ENCODE measurements at regions not wholly inside any gene's neighbourhood (a gene's known extent, or its start where the extent isn't known, plus 50 kb on each side); places are given as distances from the start of the nearest gene placed in this dataset.

DNA sequence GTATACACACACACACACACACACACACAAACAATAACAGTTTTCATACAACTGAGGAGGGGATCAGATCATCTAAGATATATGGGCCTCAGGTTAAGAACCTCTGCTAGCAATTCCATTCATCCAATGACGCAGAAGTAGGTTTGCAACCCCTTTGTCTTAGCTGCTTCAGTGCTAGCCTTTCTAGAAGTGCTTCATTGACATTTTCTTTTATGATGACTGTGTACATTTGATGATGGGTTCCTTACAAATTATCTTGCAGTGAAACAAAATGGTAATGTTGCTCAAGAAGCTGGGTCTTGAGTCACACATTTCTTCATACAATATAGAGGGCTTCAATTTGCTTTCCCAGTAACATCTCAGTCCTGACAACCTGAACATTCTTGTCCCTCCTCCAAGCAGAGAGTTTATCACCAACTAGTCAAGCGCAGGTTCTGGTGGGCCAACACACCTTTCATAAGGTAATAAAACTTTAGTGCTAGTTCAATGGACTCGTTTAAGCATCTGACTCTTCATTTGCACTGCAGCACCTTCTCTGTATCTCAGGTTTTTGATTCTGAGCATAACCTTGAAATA is 269.5 kb downstream of the CNTN3 start:
- Histone ChIP-seq H3K79me2 (ENCODE audit: low read depth) (no peaks in the 10 kb centered on the region), H2AFZ (no peak overlapping the region), H4K20me1 (ENCODE audit: insufficient read depth) (no peaks in the 10 kb centered on the region), H3K4me1 (replicated peaks; ENCODE audit: insufficient read depth) (no peaks in the 10 kb centered on the region), H3F3A (ENCODE audit: insufficient read depth, low read depth) (no peaks in the 10 kb centered on the region), H3K36me3 (ENCODE audit: low read depth) (no peaks in the 10 kb centered on the region), H3K4me2 (no peak overlapping the region), H3K27me3 (ENCODE audit: insufficient read depth, low read depth) (peaks cover 27% of the 10 kb centered on the region), H3K9me2 (ENCODE audit: insufficient read depth) (no peaks in the 10 kb centered on the region; the same call in 1 of the 2 replicates), H3K27ac (no peak overlapping the region), H3K9me3 (ENCODE audit: insufficient read depth, low read depth) (no peaks in the 10 kb centered on the region), H3K4me3 (no peak overlapping the region)
- CTCF ChIA-PET, result no interaction called here
- DNase-seq, result no peak
- intact Hi-C loops (cut with micrococcal nuclease; ENCODE audit: unreplicated experiment), result no loop called here
- no TSS peak for BruUV-seq (replicated peaks)
- POLR2A ChIA-PET (ENCODE audit: unreplicated experiment), result no interaction called here
- TF ChIP-seq, protein P1, sequence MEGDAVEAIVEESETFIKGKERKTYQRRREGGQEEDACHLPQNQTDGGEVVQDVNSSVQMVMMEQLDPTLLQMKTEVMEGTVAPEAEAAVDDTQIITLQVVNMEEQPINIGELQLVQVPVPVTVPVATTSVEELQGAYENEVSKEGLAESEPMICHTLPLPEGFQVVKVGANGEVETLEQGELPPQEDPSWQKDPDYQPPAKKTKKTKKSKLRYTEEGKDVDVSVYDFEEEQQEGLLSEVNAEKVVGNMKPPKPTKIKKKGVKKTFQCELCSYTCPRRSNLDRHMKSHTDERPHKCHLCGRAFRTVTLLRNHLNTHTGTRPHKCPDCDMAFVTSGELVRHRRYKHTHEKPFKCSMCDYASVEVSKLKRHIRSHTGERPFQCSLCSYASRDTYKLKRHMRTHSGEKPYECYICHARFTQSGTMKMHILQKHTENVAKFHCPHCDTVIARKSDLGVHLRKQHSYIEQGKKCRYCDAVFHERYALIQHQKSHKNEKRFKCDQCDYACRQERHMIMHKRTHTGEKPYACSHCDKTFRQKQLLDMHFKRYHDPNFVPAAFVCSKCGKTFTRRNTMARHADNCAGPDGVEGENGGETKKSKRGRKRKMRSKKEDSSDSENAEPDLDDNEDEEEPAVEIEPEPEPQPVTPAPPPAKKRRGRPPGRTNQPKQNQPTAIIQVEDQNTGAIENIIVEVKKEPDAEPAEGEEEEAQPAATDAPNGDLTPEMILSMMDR (conservative IDR thresholded peaks at IDR 0.05), result no peak
- TF ChIP-seq EZH2 (IDR thresholded peaks at IDR 0.05; ENCODE audit: low read depth), result no peak

DNA sequence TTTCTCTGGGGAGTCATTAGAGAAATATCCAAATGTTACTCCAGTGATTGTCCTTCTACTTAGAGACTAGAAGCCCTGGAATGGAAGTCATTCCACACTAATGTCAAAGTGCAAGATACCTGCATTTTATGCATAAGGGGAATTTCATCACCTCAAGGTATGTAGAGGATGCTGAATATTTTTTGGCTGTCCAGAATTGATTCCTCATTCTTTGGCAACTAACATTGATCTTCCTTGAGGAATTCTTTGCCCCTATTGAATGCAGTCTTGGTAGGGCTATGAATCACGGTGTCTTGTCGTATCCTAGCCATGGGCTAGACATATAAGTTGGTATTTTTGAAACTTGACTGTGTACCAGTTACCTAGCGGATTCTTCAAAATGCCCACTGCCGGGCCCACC is 271.1 kb downstream of the CNTN3 start:
- Histone ChIP-seq H3K36me3 (ENCODE audit: low read depth) (no peaks in the 10 kb centered on the region), H3K27me3 (ENCODE audit: insufficient read depth, low read depth) (peaks cover 27% of the 10 kb centered on the region), H2AFZ (no peak overlapping the region), H3K79me2 (ENCODE audit: low read depth) (no peaks in the 10 kb centered on the region), H3F3A (ENCODE audit: insufficient read depth, low read depth) (no peaks in the 10 kb centered on the region), H3K4me3 (no peak overlapping the region), H4K20me1 (ENCODE audit: insufficient read depth) (no peaks in the 10 kb centered on the region), H3K27ac (no peak overlapping the region), H3K4me1 (replicated peaks; ENCODE audit: insufficient read depth) (no peaks in the 10 kb centered on the region), H3K4me2 (no peak overlapping the region), H3K9me2 (ENCODE audit: insufficient read depth) (no peaks in the 10 kb centered on the region), H3K9me3 (ENCODE audit: insufficient read depth, low read depth) (no peaks in the 10 kb centered on the region)
- intact Hi-C loops (cut with micrococcal nuclease; ENCODE audit: unreplicated experiment), result no loop called here
- ChIA-PET POLR2A (ENCODE audit: unreplicated experiment) (no interaction called here), CTCF (no interaction called here)
- BruUV-seq (replicated peaks), result no TSS peak
- DNase-seq, result no peak
- TF ChIP-seq, protein P1 (conservative IDR thresholded peaks at IDR 0.05), result no peak
- TF ChIP-seq EZH2 (IDR thresholded peaks at IDR 0.05; ENCODE audit: low read depth), result no peak

DNA sequence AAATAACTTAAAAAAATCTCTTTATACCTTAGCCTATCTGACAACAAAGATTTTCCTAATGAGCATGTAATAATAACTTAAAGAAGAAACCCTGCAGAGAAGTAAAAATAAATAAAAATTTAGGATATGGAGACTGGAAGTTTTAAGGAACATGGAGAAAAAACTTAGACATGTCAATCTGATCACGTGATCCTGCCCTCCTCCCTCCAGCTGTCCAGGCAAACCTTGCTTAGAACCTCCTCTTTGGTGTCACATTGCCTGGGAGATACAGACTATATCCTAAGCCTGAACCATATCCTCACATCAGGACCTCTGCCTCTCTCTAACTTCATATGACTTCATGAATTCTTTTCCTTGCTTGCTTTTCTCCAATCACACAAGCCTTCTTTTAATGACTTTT is 275.5 kb downstream of the CNTN3 start:
- BruUV-seq (replicated peaks), result no TSS peak
- H3K9me3 ChIP-seq (ENCODE audit: insufficient read depth, low read depth), result no peaks in the 10 kb centered on the region
- DNase-seq, result no peak
- no peak overlapping the region for H3K27ac ChIP-seq
- no peak overlapping the region for H2AFZ ChIP-seq
- no peaks in the 10 kb centered on the region for H3K36me3 ChIP-seq (ENCODE audit: low read depth)
- TF ChIP-seq, protein P1 (conservative IDR thresholded peaks at IDR 0.05), result no peak
- TF ChIP-seq EZH2 (IDR thresholded peaks at IDR 0.05; ENCODE audit: low read depth), result no peak
- no peaks in the 10 kb centered on the region for H3K4me1 ChIP-seq (replicated peaks; ENCODE audit: insufficient read depth)
- H3K9me2 ChIP-seq (ENCODE audit: insufficient read depth), result no peaks in the 10 kb centered on the region
- CTCF ChIA-PET, result no interaction called here
- intact Hi-C loops (cut with micrococcal nuclease; ENCODE audit: unreplicated experiment), result no loop called here
- H3K4me3 ChIP-seq, result no peak overlapping the region
- no peaks in the 10 kb centered on the region for H4K20me1 ChIP-seq (ENCODE audit: insufficient read depth)
- no peaks in the 10 kb centered on the region for H3K79me2 ChIP-seq (ENCODE audit: low read depth)
- H3K4me2 ChIP-seq, result no peak overlapping the region
- H3F3A ChIP-seq (ENCODE audit: insufficient read depth, low read depth), result no peaks in the 10 kb centered on the region
- peaks cover 25% of the 10 kb centered on the region for H3K27me3 ChIP-seq (ENCODE audit: insufficient read depth, low read depth)
- POLR2A ChIA-PET (ENCODE audit: unreplicated experiment), result no interaction called here

Measured in PC-9 (cell line).